SK-N-SH treated with all-trans-retinoic acid at 6 μM for 48 hours (cell line): ENCODE measurements at regions not wholly inside any gene's neighbourhood (a gene's known extent, or its start where the extent isn't known, plus 50 kb on each side); places are given as distances from the start of the nearest gene placed in this dataset.

Experiments used
- ATAC-seq: fragments of 200-7000 bp; cut with Tn5 transposase; 3 replicates; pipeline ENCODE4 v1.9.1; 2020; ENCODE audit warnings: mild to moderate bottlenecking, moderate library complexity
- ARNTL ChIP-seq: fragments of 450-650 bp; formaldehyde crosslinking; IDR thresholded peaks from 2 replicates; pipeline ENCODE4 v1.5.0; 2020; ENCODE audit warnings: low read depth, mild to moderate bottlenecking, moderate library complexity, borderline replicate concordance
- BACH2 ChIP-seq: fragments of 250-450 bp; sonication (Bioruptor Pico); IDR thresholded peaks from 2 replicates; pipeline ENCODE4 v1.9.0; 2021; ENCODE audit warnings: mild to moderate bottlenecking, borderline replicate concordance
- CSDC2 ChIP-seq: fragments of 250-450 bp; sonication (Bioruptor Pico); IDR thresholded peaks from 2 replicates; pipeline ENCODE4 v1.5.0; 2020; ENCODE audit warnings: mild to moderate bottlenecking, moderate library complexity
- ESRRG ChIP-seq: fragments of 250-450 bp; sonication (Bioruptor Pico); IDR thresholded peaks from 2 replicates; pipeline ENCODE4 v1.6.1; 2021; ENCODE audit warnings: mild to moderate bottlenecking
- GLIS3 ChIP-seq: fragments of 250-450 bp; sonication (Bioruptor Pico); IDR thresholded peaks from 2 replicates; pipeline ENCODE4 v1.5.0; 2020; ENCODE audit warnings: mild to moderate bottlenecking, moderate library complexity
- ISL1 ChIP-seq: fragments of 250-450 bp; sonication (Bioruptor Pico); IDR thresholded peaks from 2 replicates; pipeline ENCODE4 v2.1.2; 2022; ENCODE audit warnings: mild to moderate bottlenecking, moderate library complexity
- OSR1 ChIP-seq: fragments of 250-450 bp; sonication (Bioruptor Pico); IDR thresholded peaks from 2 replicates; pipeline ENCODE4 v1.8.0; 2022; ENCODE audit warnings: moderate library complexity, mild to moderate bottlenecking, inconsistent platforms
- PPARA ChIP-seq: fragments of 250-450 bp; sonication (Bioruptor Pico); IDR thresholded peaks from 2 replicates; pipeline ENCODE4 v1.5.0; 2020; ENCODE audit warnings: mild to moderate bottlenecking, borderline replicate concordance
- RARB ChIP-seq: fragments of 250-450 bp; sonication (Bioruptor Pico); IDR thresholded peaks from 2 replicates; pipeline ENCODE4 v1.8.0; 2021; ENCODE audit warnings: mild to moderate bottlenecking, moderate library complexity
- SNAI2 ChIP-seq: fragments of 250-450 bp; sonication (Bioruptor Pico); IDR thresholded peaks from 2 replicates; pipeline ENCODE4 v1.5.0; 2020; ENCODE audit warnings: mild to moderate bottlenecking, moderate library complexity
- TCF4 ChIP-seq: fragments of 250-450 bp; sonication (Bioruptor Pico); IDR thresholded peaks from 2 replicates; pipeline ENCODE4 v1.8.0; 2021; ENCODE audit warnings: mild to moderate bottlenecking, moderate library complexity, borderline replicate concordance
- TOX ChIP-seq: fragments of 250-450 bp; sonication (Bioruptor Pico); IDR thresholded peaks from 2 replicates; pipeline ENCODE4 v1.8.0; 2021; ENCODE audit warnings: mild to moderate bottlenecking, moderate library complexity, borderline replicate concordance
- ZC3H10 ChIP-seq: fragments of 250-450 bp; sonication (Bioruptor Pico); IDR thresholded peaks from 2 replicates; pipeline ENCODE4 v1.5.1; 2021; ENCODE audit warnings: mild to moderate bottlenecking, moderate library complexity
- ZFP3 ChIP-seq: fragments of 250-450 bp; sonication (Bioruptor Pico); IDR thresholded peaks from 2 replicates; pipeline ENCODE4 v1.5.0; 2020; ENCODE audit warnings: mild to moderate bottlenecking, moderate library complexity
- ZFP30 ChIP-seq: fragments of 450-650 bp; formaldehyde crosslinking; IDR thresholded peaks from 2 replicates; pipeline ENCODE4 v1.5.0; 2022; ENCODE audit warnings: mild to moderate bottlenecking, moderate library complexity
- ZNF565 ChIP-seq: fragments of 450-650 bp; formaldehyde crosslinking; conservative IDR thresholded peaks from 2 replicates; pipeline ENCODE4 v1.5.0; 2020; ENCODE audit warnings: low read depth, mild to moderate bottlenecking, moderate library complexity
- ZNF70 ChIP-seq: fragments of 450-650 bp; formaldehyde crosslinking; IDR thresholded peaks from 2 replicates; pipeline ENCODE4 v1.5.0; 2020; ENCODE audit warnings: mild to moderate bottlenecking, moderate library complexity
- ZNF8 ChIP-seq: fragments of 450-650 bp; formaldehyde crosslinking; IDR thresholded peaks from 2 replicates; pipeline ENCODE4 v1.5.0; 2020; ENCODE audit warnings: mild to moderate bottlenecking, moderate library complexity
- TF ChIP-seq, protein P1 (sequence below): fragments of 250-450 bp; sonication (Bioruptor Pico); IDR thresholded peaks from 2 replicates; pipeline ENCODE4 v1.8.0; 2021; ENCODE audit warnings: low read depth, mild to moderate bottlenecking, moderate library complexity, borderline replicate concordance
- TF ChIP-seq, protein P2 (sequence below): fragments of 250-450 bp; sonication (Bioruptor Pico); IDR thresholded peaks from 2 replicates; pipeline ENCODE4 v1.5.1; 2020; ENCODE audit warnings: low read depth, mild to moderate bottlenecking, moderate library complexity
- TF ChIP-seq, protein P3 (sequence below): fragments of 250-450 bp; sonication (Bioruptor Pico); IDR thresholded peaks from 2 replicates; pipeline ENCODE4 v1.8.0; 2020; ENCODE audit warnings: mild to moderate bottlenecking, moderate library complexity, borderline replicate concordance
- TF ChIP-seq, protein P4 (sequence below): fragments of 250-450 bp; sonication (Bioruptor Pico); IDR thresholded peaks from 2 replicates; pipeline ENCODE4 v1.5.1; 2021; ENCODE audit warnings: mild to moderate bottlenecking, moderate library complexity
- TF ChIP-seq, protein P5 (sequence below): fragments of 250-450 bp; sonication (Bioruptor Pico); IDR thresholded peaks from 2 replicates; pipeline ENCODE4 v1.5.0; 2020; ENCODE audit warnings: mild to moderate bottlenecking, moderate library complexity

DNA sequence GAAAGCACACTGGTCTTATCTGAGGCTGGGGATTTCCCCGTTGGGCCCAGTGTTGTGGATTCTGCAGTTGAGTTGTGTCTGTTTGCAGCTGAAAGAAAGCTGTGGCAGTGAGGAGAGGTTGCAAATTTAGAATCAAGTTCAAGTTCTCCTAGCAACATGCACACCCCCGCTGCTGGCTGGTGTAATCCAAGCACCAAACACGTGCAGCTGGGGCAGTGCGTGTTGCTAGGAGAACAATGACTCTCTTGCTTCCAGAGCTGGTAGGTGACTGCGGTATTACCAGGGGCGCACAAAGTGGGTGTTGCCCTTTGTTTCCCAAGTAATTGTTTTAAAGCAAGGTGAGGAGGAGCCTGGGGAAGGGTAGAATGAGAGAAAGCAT is 91.5 kb downstream of the IER5 start:
- TF ChIP-seq, protein P1, sequence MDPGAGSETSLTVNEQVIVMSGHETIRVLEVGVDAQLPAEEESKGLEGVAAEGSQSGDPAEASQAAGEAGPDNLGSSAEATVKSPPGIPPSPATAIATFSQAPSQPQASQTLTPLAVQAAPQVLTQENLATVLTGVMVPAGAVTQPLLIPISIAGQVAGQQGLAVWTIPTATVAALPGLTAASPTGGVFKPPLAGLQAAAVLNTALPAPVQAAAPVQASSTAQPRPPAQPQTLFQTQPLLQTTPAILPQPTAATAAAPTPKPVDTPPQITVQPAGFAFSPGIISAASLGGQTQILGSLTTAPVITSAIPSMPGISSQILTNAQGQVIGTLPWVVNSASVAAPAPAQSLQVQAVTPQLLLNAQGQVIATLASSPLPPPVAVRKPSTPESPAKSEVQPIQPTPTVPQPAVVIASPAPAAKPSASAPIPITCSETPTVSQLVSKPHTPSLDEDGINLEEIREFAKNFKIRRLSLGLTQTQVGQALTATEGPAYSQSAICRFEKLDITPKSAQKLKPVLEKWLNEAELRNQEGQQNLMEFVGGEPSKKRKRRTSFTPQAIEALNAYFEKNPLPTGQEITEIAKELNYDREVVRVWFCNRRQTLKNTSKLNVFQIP: no peak
- TF ChIP-seq, protein P2, sequence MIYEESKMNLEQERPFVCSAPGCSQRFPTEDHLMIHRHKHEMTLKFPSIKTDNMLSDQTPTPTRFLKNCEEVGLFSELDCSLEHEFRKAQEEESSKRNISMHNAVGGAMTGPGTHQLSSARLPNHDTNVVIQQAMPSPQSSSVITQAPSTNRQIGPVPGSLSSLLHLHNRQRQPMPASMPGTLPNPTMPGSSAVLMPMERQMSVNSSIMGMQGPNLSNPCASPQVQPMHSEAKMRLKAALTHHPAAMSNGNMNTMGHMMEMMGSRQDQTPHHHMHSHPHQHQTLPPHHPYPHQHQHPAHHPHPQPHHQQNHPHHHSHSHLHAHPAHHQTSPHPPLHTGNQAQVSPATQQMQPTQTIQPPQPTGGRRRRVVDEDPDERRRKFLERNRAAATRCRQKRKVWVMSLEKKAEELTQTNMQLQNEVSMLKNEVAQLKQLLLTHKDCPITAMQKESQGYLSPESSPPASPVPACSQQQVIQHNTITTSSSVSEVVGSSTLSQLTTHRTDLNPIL (CRISPR knock-in tag): no peak
- TF ChIP-seq PPARA: no peak
- TF ChIP-seq ISL1 (CRISPR knock-in tag): no peak
- no peak for TF ChIP-seq ZNF565 (CRISPR knock-in tag)
- TF ChIP-seq RARB (CRISPR knock-in tag): no peak
- TF ChIP-seq ARNTL (CRISPR knock-in tag): no peak
- TF ChIP-seq, protein P3, sequence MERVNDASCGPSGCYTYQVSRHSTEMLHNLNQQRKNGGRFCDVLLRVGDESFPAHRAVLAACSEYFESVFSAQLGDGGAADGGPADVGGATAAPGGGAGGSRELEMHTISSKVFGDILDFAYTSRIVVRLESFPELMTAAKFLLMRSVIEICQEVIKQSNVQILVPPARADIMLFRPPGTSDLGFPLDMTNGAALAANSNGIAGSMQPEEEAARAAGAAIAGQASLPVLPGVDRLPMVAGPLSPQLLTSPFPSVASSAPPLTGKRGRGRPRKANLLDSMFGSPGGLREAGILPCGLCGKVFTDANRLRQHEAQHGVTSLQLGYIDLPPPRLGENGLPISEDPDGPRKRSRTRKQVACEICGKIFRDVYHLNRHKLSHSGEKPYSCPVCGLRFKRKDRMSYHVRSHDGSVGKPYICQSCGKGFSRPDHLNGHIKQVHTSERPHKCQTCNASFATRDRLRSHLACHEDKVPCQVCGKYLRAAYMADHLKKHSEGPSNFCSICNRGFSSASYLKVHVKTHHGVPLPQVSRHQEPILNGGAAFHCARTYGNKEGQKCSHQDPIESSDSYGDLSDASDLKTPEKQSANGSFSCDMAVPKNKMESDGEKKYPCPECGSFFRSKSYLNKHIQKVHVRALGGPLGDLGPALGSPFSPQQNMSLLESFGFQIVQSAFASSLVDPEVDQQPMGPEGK: no peak
- no peak for TF ChIP-seq ZNF8 (CRISPR knock-in tag)
- no peak for TF ChIP-seq GLIS3 (CRISPR knock-in tag)
- TF ChIP-seq, protein P4, sequence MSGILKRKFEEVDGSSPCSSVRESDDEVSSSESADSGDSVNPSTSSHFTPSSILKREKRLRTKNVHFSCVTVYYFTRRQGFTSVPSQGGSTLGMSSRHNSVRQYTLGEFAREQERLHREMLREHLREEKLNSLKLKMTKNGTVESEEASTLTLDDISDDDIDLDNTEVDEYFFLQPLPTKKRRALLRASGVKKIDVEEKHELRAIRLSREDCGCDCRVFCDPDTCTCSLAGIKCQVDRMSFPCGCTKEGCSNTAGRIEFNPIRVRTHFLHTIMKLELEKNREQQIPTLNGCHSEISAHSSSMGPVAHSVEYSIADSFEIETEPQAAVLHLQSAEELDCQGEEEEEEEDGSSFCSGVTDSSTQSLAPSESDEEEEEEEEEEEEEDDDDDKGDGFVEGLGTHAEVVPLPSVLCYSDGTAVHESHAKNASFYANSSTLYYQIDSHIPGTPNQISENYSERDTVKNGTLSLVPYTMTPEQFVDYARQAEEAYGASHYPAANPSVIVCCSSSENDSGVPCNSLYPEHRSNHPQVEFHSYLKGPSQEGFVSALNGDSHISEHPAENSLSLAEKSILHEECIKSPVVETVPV (CRISPR knock-in tag): no peak
- no peak for TF ChIP-seq OSR1 (CRISPR knock-in tag)
- TF ChIP-seq CSDC2 (CRISPR knock-in tag): no peak
- TF ChIP-seq SNAI2 (CRISPR knock-in tag): no peak
- no peak for TF ChIP-seq TOX
- TF ChIP-seq ZFP3 (CRISPR knock-in tag): no peak
- TF ChIP-seq ESRRG (CRISPR knock-in tag): no peak
- no peak for TF ChIP-seq ZNF70
- no peak for TF ChIP-seq BACH2 (CRISPR knock-in tag)
- TF ChIP-seq, protein P5, sequence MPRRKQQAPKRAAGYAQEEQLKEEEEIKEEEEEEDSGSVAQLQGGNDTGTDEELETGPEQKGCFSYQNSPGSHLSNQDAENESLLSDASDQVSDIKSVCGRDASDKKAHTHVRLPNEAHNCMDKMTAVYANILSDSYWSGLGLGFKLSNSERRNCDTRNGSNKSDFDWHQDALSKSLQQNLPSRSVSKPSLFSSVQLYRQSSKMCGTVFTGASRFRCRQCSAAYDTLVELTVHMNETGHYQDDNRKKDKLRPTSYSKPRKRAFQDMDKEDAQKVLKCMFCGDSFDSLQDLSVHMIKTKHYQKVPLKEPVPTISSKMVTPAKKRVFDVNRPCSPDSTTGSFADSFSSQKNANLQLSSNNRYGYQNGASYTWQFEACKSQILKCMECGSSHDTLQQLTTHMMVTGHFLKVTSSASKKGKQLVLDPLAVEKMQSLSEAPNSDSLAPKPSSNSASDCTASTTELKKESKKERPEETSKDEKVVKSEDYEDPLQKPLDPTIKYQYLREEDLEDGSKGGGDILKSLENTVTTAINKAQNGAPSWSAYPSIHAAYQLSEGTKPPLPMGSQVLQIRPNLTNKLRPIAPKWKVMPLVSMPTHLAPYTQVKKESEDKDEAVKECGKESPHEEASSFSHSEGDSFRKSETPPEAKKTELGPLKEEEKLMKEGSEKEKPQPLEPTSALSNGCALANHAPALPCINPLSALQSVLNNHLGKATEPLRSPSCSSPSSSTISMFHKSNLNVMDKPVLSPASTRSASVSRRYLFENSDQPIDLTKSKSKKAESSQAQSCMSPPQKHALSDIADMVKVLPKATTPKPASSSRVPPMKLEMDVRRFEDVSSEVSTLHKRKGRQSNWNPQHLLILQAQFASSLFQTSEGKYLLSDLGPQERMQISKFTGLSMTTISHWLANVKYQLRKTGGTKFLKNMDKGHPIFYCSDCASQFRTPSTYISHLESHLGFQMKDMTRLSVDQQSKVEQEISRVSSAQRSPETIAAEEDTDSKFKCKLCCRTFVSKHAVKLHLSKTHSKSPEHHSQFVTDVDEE (CRISPR knock-in tag): no peak
- TF ChIP-seq, all 23 proteins: peak for 0
- ATAC-seq: peak; percentile 22; the same call in 1 of the 3 replicates

DNA sequence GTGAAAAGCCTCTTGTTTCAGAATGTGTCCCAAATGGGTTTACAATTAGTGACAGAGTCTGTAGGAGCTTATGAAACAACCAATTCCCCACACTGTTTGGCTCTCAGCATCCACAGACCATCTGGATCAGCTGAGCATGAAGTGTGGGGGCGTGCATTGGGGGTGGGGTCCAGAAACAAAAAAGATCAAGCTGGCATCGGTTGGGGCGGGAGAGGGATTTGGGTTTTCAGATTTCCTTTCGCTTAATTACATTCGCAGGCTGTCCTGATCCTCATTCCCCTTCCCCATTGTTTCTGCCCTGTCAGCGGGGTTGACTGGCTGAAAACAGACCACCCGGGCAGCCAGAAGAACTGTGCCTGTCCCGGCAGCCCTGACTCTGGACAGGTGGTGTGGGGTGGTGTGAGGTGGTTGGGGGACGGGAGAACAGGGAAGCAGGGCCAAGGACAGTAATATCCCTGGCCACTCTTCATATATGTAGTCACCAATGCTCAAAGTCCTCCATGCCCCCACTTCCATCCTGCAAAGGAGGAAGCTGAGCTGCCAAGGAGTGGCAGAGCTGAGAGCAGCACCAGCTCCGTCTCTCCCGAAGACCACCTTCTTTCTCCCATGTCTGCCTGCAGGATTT is 92.0 kb downstream of the IER5 start:
- no peak for ATAC-seq
- TF ChIP-seq RARB (CRISPR knock-in tag): no peak
- TF ChIP-seq ZNF565 (CRISPR knock-in tag): no peak
- no peak for TF ChIP-seq ZC3H10 (CRISPR knock-in tag)
- TF ChIP-seq BACH2 (CRISPR knock-in tag): no peak
- TF ChIP-seq ZNF70: no peak
- no peak for TF ChIP-seq ZFP30 (CRISPR knock-in tag)
- no peak for TF ChIP-seq TCF4 (CRISPR knock-in tag)
- TF ChIP-seq ZNF8 (CRISPR knock-in tag): no peak
- no peak for TF ChIP-seq GLIS3 (CRISPR knock-in tag)
- no peak for TF ChIP-seq ISL1 (CRISPR knock-in tag)
- TF ChIP-seq, protein P2 (CRISPR knock-in tag): no peak
- TF ChIP-seq, protein P3: no peak
- TF ChIP-seq, protein P4 (CRISPR knock-in tag): no peak
- no peak for TF ChIP-seq ZFP3 (CRISPR knock-in tag)
- TF ChIP-seq, protein P1: no peak
- TF ChIP-seq TOX: no peak
- no peak for TF ChIP-seq PPARA
